ENCODE measurements at regions not wholly inside any gene's neighbourhood (a gene's known extent, or its start where the extent isn't known, plus 50 kb on each side); places are given as distances from the start of the nearest gene placed in this dataset.

DNA sequence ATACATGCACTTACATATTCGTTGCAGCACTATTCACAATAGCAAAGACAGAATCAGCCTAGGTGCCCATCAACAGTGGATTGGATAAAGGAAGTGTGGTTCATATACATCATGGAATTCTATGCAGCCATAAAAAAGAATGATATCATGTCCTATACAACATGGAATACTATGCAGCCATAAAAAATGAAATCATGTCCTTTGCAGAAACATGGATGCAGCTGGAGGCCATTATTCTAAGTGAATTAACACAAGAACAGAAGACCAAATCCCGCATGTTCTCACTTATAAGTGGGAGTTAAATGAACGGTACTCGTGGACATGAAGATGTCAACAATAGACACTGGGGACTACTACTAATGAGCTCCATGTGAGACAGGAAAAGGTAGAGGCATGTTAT is 288.1 kb upstream of the TFPI start:
- TF ChIP-seq POLR2A (IDR thresholded peaks at IDR 0.05) = no peak
- TF ChIP-seq POLR2AphosphoS5 (IDR thresholded peaks at IDR 0.05) = no peak
- TF ChIP-seq, protein P1, sequence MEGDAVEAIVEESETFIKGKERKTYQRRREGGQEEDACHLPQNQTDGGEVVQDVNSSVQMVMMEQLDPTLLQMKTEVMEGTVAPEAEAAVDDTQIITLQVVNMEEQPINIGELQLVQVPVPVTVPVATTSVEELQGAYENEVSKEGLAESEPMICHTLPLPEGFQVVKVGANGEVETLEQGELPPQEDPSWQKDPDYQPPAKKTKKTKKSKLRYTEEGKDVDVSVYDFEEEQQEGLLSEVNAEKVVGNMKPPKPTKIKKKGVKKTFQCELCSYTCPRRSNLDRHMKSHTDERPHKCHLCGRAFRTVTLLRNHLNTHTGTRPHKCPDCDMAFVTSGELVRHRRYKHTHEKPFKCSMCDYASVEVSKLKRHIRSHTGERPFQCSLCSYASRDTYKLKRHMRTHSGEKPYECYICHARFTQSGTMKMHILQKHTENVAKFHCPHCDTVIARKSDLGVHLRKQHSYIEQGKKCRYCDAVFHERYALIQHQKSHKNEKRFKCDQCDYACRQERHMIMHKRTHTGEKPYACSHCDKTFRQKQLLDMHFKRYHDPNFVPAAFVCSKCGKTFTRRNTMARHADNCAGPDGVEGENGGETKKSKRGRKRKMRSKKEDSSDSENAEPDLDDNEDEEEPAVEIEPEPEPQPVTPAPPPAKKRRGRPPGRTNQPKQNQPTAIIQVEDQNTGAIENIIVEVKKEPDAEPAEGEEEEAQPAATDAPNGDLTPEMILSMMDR (IDR thresholded peaks at IDR 0.05) = no peak
